Lower leg skin (tissue), 4 donors: ENCODE measurements at regions not wholly inside any gene's neighbourhood (a gene's known extent, or its start where the extent isn't known, plus 50 kb on each side); places are given as distances from the start of the nearest gene placed in this dataset.
A peak's percentile ranks its signal among the peaks of the same experiment; 100 is the strongest.

Source experiments
- DNase-seq, 2 donors: peaks; one replicate each; pipeline ENCODE4 v3.0.0-alpha.2; 2019; ENCODE audit warnings: low spot score in 2 of 2
- H3K4me3 ChIP-seq: fragments of 200-600 bp; sonication (generic); 2 replicates; pipeline ENCODE4 v1.5.1; 2017; ENCODE audit warnings: mild to moderate bottlenecking, low read depth; ENCODE audit not compliant: poor library complexity, severe bottlenecking
- CTCF ChIP-seq, 3 donors: fragments of 450-650 bp; IDR thresholded peaks; one replicate each; pipeline ENCODE4 v1.5.1; 2016; ENCODE audit warnings: antibody characterized with exemption in 3 of 3, mild to moderate bottlenecking in 3 of 3, moderate library complexity in 2 of 3
- POLR2A ChIP-seq, 2 donors: fragments of 450-650 bp; IDR thresholded peaks; one replicate each; pipeline ENCODE4 v1.6.1; 2016 to 2017; ENCODE audit warnings: antibody characterized with exemption in 2 of 2, mild to moderate bottlenecking in 1 of 2, moderate library complexity in 1 of 2
- WGBS, 2 donors: methylation state at CpG; one replicate each; pipeline ENCODE4 v1.1.5; 2018; 5-methylcytosine and 5-hydroxymethylcytosine counted together
- intact Hi-C: fragments of 100-400 bp; cut with DNase I; formaldehyde crosslinking; loops from one replicate; pipeline ENCODE4 v1.15.0; 2023; ENCODE audit warnings: low total_unique reads

DNA sequence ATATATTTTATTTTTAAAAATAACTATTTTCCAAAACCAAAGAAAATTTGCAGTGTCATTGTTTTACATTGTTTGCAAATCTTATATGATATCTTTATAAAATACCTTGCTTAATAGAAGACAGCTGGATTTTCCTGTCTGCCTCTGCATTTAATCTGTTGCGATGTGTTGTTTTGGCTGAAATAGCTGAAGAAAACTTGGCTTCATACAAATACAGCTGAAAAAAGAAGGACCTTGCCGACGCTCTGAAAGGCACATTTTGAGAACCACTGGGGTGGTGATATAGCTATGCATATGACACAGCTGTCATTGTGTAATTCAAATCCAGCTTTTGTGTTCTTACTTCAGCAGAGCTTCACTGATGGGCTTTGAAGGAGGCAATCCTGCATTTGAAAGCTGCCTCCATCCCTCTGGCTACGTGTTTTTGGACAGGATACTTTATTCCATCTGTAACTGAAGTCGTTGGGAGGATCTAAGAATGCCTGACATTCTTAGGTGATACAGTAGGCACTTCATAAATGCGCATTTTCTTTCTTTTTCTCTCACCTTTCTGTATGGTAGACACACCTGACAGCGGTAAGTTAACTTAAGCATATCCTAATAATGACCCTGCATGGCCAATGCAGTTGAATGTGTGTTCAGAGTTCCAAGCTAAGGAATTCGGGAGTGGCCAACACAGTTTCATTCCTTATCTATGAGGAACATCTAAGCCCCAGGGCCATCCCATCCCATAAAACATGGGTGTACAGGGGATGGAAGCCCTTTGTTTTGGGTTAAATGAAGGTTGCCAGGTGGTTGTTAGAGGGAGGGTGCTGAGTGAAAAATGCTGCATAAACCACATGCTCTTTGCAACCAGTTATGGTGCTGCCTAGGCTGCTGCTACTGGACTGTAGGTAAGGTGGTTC lies 213.0 kb downstream of the TFAP2A start:
- TF ChIP-seq POLR2A (IDR thresholded peaks at IDR 0.05) (no peak), CTCF (IDR thresholded peaks at IDR 0.05) (no peak)
- intact Hi-C loops, result no loop called here
- DNase-seq, result peak in 1 of 2 donors; percentile 30
- 42 to 43% methylated on average over 8 of the region's 8 CpGs for WGBS, 2 donors
- no peak overlapping the region for H3K4me3 ChIP-seq

DNA sequence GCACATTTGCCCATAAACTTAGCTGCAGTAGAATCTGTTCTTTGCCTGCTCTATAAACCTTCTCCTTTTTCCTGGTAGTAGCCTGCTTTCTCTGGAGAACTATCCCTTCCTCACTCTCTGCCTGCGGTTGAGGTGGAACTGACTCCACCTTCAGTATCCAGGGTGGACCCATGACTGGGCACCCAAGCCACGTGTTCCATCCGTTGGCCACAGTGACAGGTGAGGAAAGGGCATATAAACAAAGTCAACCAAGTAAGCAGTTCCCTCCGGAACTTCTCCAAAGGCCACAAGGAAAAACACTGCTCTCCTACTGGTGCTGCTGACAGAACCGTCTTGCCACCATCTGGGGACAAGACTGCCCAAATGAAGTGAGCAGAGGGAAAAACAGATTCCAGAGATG lies 218.8 kb downstream of the TFAP2A start:
- intact Hi-C loops, result no loop called here
- TF ChIP-seq CTCF (IDR thresholded peaks at IDR 0.05) (no peak), POLR2A (IDR thresholded peaks at IDR 0.05) (no peak)
- H3K4me3 ChIP-seq, result no peak overlapping the region
- 87 to 92% methylated on average over 5 of the region's 5 CpGs for WGBS, 2 donors
- no peak for DNase-seq

GRCh38 chr6:10194816-10195672 lies 219.8 kb downstream of the TFAP2A start:
- DNase-seq, result no peak
- intact Hi-C loops, result no loop called here
- 34 to 49% methylated on average over 5 of the region's 5 CpGs for WGBS, 2 donors
- H3K4me3 ChIP-seq, result no peak overlapping the region
- TF ChIP-seq POLR2A (IDR thresholded peaks at IDR 0.05) (no peak), CTCF (IDR thresholded peaks at IDR 0.05) (no peak)

DNA sequence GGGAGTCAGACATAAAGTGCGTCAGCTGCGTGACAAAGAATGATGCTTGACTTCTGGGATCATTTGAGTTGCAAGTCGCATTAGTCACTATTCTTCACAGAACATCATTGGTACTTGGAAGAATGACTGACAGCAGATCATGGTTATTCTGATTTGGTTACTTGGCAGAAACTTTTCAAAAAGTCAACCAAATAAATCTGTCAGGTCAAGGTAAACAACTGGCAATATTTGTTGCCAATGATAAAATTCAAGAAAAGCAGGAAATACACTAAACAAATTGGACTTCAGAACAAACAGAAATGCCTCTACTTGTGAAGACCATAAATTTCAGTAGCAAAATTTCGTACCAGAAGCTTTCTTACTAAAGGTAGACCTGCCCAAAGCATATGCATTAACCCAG lies 221.6 kb downstream of the TFAP2A start:
- 85 to 91% methylated on average over 4 of the region's 4 CpGs for WGBS, 2 donors
- no peak for TF ChIP-seq CTCF (IDR thresholded peaks at IDR 0.05)
- no peak for TF ChIP-seq POLR2A (IDR thresholded peaks at IDR 0.05)
- H3K4me3 ChIP-seq, result no peak overlapping the region
- intact Hi-C loops, result no loop called here
- no peak for DNase-seq

DNA sequence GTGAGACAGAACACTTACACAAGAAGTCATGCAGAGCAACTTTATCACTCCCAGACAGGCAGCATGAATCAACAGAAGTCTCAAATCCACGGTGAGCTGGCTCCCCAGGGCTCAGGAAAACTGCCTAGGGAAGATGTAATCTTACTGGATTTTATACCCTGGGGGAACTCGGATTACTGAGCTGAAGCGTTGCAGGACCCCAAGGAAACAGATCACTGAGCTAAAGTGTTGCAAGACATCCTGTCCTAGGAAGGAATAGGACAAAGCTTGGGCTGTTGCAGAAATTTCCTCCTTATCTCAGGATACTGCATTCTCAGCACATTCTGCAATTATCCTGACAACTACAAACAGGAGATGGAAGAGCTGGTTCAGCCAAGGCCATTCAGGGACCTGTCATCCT lies 224.8 kb downstream of the TFAP2A start:
- no peak overlapping the region for H3K4me3 ChIP-seq
- WGBS, 2 donors, result 29 to 31% methylated on average over 3 of the region's 3 CpGs
- DNase-seq, result no peak
- intact Hi-C loops, result no loop called here
- TF ChIP-seq CTCF (IDR thresholded peaks at IDR 0.05), result no peak
- no peak for TF ChIP-seq POLR2A (IDR thresholded peaks at IDR 0.05)
